OCI-LY7 (cell line): ENCODE measurements at regions not wholly inside any gene's neighbourhood (a gene's known extent, or its start where the extent isn't known, plus 50 kb on each side); places are given as distances from the start of the nearest gene placed in this dataset.

Experiments
- BruUV-seq: library from RNA; stranded (reverse); fragments of 400-500 nt; replicated peaks from 2 replicates; lab custom pipeline; 2021; lab: Mats Ljungman, UMichigan
- CTCF ChIA-PET: fragments of 300-600 bp; sonication (Branson Sonifier 250); formaldehyde crosslinking; loops from one replicate; lab custom pipeline; 2022; ENCODE audit warnings: antibody characterized with exemption; ENCODE audit not compliant: unreplicated experiment; lab: Charles Lee
- POLR2A ChIA-PET: fragments of 300-600 bp; sonication (Branson Sonifier 250); formaldehyde crosslinking; loops from one replicate; lab custom pipeline; 2022; ENCODE audit warnings: antibody characterized with exemption; lab: Charles Lee
- DNase-seq: peaks from one replicate; pipeline ENCODE4 v3.0.0-alpha.2; 2015; ENCODE audit warnings: low spot score
- H2AFZ ChIP-seq: fragments of 200-600 bp; sonication (generic), shearing (Covaris generic); 2 replicates; pipeline ENCODE4 v1.6.1; 2014; ENCODE audit warnings: mild to moderate bottlenecking, antibody characterized with exemption, low read length, moderate library complexity
- H3K27ac ChIP-seq: fragments of 200-600 bp; sonication (generic); 2 replicates; pipeline ENCODE4 v1.5.1; 2014; ENCODE audit warnings: mixed run types, low read depth, mild to moderate bottlenecking, moderate library complexity, low read length, inconsistent platforms; ENCODE audit not compliant: poor library complexity, severe bottlenecking
- H3K36me3 ChIP-seq: fragments of 200-600 bp; sonication (generic); 2 replicates; pipeline ENCODE4 v1.6.1; 2014; ENCODE audit warnings: mild to moderate bottlenecking, antibody characterized with exemption, low read length, moderate library complexity, mixed read lengths; ENCODE audit not compliant: insufficient read depth
- H3K4me1 ChIP-seq: fragments of 200-600 bp; sonication (generic); 2 replicates; pipeline ENCODE4 v1.5.1; 2014; ENCODE audit warnings: mild to moderate bottlenecking, low read length; ENCODE audit not compliant: insufficient read depth, poor library complexity, severe bottlenecking
- H3K4me2 ChIP-seq: fragments of 200-600 bp; sonication (generic); 2 replicates; pipeline ENCODE4 v1.6.1; 2014; ENCODE audit warnings: mild to moderate bottlenecking, low read length
- H3K4me3 ChIP-seq: fragments of 200-600 bp; sonication (generic); 2 replicates; pipeline ENCODE4 v1.5.1; 2014; ENCODE audit warnings: mild to moderate bottlenecking, low read depth, low read length; ENCODE audit not compliant: poor library complexity, severe bottlenecking
- H3K79me2 ChIP-seq: fragments of 200-600 bp; sonication (generic); 2 replicates; pipeline ENCODE4 v1.6.1; 2016; ENCODE audit warnings: low read depth, mild to moderate bottlenecking, low read length, moderate library complexity, mixed read lengths; ENCODE audit not compliant: insufficient read depth
- H3K9me2 ChIP-seq: fragments of 200-600 bp; sonication (generic); 2 replicates; pipeline ENCODE4 v1.6.1; 2016; ENCODE audit warnings: mild to moderate bottlenecking, low read length, mixed read lengths; ENCODE audit not compliant: insufficient read depth
- H3K9me3 ChIP-seq: fragments of 200-600 bp; sonication (generic); 2 replicates; pipeline ENCODE4 v1.6.1; 2014; ENCODE audit warnings: mild to moderate bottlenecking, mixed run types, low read length, mixed read lengths
- H4K20me1 ChIP-seq: fragments of 200-600 bp; sonication (generic); 2 replicates; pipeline ENCODE4 v1.6.1; 2014; ENCODE audit warnings: mild to moderate bottlenecking, antibody characterized with exemption, low read length, moderate library complexity, mixed read lengths; ENCODE audit not compliant: insufficient read depth
- EZH2phosphoT487 ChIP-seq: fragments of 200-600 bp; sonication (generic); IDR thresholded peaks from 2 replicates; pipeline ENCODE4 v1.6.1; 2018; ENCODE audit warnings: low read depth, borderline replicate concordance, mild to moderate bottlenecking, mixed run types, antibody characterized with exemption, low read length, moderate library complexity, mixed read lengths
- intact Hi-C: fragments of 100-400 bp; cut with micrococcal nuclease; formaldehyde crosslinking; loops from one replicate; pipeline ENCODE4 v1.10.0; 2022; ENCODE audit not compliant: unreplicated experiment
- TF ChIP-seq, protein P1 (sequence below): fragments of 200-600 bp; sonication (generic); conservative IDR thresholded peaks from 2 replicates; pipeline ENCODE4 v1.5.1; 2014; ENCODE audit warnings: mild to moderate bottlenecking, antibody characterized with exemption, low read length, moderate library complexity, mixed read lengths

DNA sequence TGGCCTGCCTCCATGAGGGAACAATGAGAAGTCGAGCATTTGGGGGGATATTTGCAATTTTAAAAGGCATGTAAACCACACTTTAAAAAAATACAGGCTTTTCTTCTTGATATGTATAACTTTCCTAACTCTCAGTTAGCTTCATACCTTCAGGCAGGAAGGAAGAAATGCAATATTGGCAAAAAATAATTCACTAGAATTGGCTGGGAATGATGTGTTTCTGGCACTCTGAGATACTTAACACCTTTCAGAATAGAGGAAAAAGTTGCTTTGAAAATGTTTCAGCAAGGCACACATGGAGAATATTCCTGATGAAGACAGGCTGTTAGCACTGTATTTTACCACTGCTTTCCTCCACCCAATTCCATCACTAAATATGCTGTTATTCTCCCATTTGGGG lies 747.6 kb downstream of the HDGFL1 start:
- Histone ChIP-seq H3K27ac (no peak overlapping the region), H3K4me2 (no peak overlapping the region), H3K36me3 (no peaks in the 10 kb centered on the region), H4K20me1 (no peaks in the 10 kb centered on the region), H3K79me2 (no peaks in the 10 kb centered on the region), H3K4me3 (no peak overlapping the region), H3K9me3 (no peaks in the 10 kb centered on the region), H3K9me2 (no peaks in the 10 kb centered on the region), H2AFZ (no peak overlapping the region), H3K4me1 (no peaks in the 10 kb centered on the region)
- TF ChIP-seq EZH2phosphoT487: no peak
- TF ChIP-seq, protein P1, sequence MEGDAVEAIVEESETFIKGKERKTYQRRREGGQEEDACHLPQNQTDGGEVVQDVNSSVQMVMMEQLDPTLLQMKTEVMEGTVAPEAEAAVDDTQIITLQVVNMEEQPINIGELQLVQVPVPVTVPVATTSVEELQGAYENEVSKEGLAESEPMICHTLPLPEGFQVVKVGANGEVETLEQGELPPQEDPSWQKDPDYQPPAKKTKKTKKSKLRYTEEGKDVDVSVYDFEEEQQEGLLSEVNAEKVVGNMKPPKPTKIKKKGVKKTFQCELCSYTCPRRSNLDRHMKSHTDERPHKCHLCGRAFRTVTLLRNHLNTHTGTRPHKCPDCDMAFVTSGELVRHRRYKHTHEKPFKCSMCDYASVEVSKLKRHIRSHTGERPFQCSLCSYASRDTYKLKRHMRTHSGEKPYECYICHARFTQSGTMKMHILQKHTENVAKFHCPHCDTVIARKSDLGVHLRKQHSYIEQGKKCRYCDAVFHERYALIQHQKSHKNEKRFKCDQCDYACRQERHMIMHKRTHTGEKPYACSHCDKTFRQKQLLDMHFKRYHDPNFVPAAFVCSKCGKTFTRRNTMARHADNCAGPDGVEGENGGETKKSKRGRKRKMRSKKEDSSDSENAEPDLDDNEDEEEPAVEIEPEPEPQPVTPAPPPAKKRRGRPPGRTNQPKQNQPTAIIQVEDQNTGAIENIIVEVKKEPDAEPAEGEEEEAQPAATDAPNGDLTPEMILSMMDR: no peak
- CTCF ChIA-PET: no interaction called here
- POLR2A ChIA-PET: no interaction called here
- intact Hi-C loops: no loop called here
- no peak for DNase-seq
- BruUV-seq: no TSS peak

- intact Hi-C loops: no loop called here
- no TSS peak for BruUV-seq
- Histone ChIP-seq H2AFZ (no peak overlapping the region), H3K36me3 (no peaks in the 10 kb centered on the region), H3K4me2 (no peak overlapping the region), H3K4me3 (no peak overlapping the region), H3K79me2 (no peaks in the 10 kb centered on the region), H3K9me3 (no peaks in the 10 kb centered on the region), H4K20me1 (no peaks in the 10 kb centered on the region), H3K4me1 (no peaks in the 10 kb centered on the region), H3K27ac (no peak overlapping the region), H3K9me2 (no peaks in the 10 kb centered on the region)
- POLR2A ChIA-PET: no interaction called here
- TF ChIP-seq, protein P1: no peak
- TF ChIP-seq EZH2phosphoT487: no peak
- DNase-seq: no peak
- CTCF ChIA-PET: no interaction called here
These were observed 750.2 kb downstream of the HDGFL1 start for GRCh38 chr6:23319582-23319981.

- no peaks in the 10 kb centered on the region for H3K9me3 ChIP-seq
- H3K4me3 ChIP-seq: no peak overlapping the region
- intact Hi-C loops: no loop called here
- H3K79me2 ChIP-seq: no peaks in the 10 kb centered on the region
- TF ChIP-seq EZH2phosphoT487: no peak
- TF ChIP-seq, protein P1: no peak
- H3K36me3 ChIP-seq: no peaks in the 10 kb centered on the region
- no peak overlapping the region for H3K27ac ChIP-seq
- H4K20me1 ChIP-seq: no peaks in the 10 kb centered on the region
- H3K9me2 ChIP-seq: no peaks in the 10 kb centered on the region
- CTCF ChIA-PET: no interaction called here
- H2AFZ ChIP-seq: no peak overlapping the region
- POLR2A ChIA-PET: interaction anchor here (0.7 kb wide), 1 partner anchor 144 kb away, joined by 3 read pairs; no protein-coding TSS in a partner anchor
- no peak overlapping the region for H3K4me2 ChIP-seq
- no TSS peak for BruUV-seq
- no peaks in the 10 kb centered on the region for H3K4me1 ChIP-seq
- DNase-seq: no peak
These were observed 751.2 kb downstream of the HDGFL1 start for GRCh38 chr6:23320471-23321015.
